Pancreas (tissue), 10 donors: ENCODE measurements at regions not wholly inside any gene's neighbourhood (a gene's known extent, or its start where the extent isn't known, plus 50 kb on each side); places are given as distances from the start of the nearest gene placed in this dataset.

Experiments used
- ATAC-seq, 4 donors: fragments of 200-7000 bp; cut with Tn5 transposase; one replicate each; pipeline versions ENCODE4 v1.8.0 to v1.9.1; 2020; ENCODE audit warnings: mild to moderate bottlenecking in 4 of 4, moderate library complexity in 4 of 4
- DNase-seq, 6 donors: peaks; one replicate each; pipeline ENCODE4 v3.0.0-alpha.2; 2020
- FAIRE-seq: peaks from 2 replicates; lab custom pipeline; 2012; peaks lifted over from hg19 to GRCh38; lab: Jason Lieb, UNC
- H3K27ac ChIP-seq, 4 donors: fragments of 200-600 bp; sonication (generic); 1 replicate in 3 of 4; 2 replicates in 1 of 4; pipeline versions ENCODE4 v1.5.0 to v1.8.0; 2020
- H3K27me3 ChIP-seq, 4 donors: fragments of 200-600 bp; one replicate each; pipeline ENCODE4 v1.8.0; 2021
- H3K36me3 ChIP-seq, 3 donors: fragments of 200-600 bp; sonication (generic) in 1 of 3; one replicate each; pipeline versions ENCODE4 v1.5.0 to v1.8.0; 2020 to 2021
- H3K4me1 ChIP-seq, 3 donors: fragments of 200-600 bp; one replicate each; pipeline ENCODE4 v1.8.0; 2021
- H3K4me3 ChIP-seq, 4 donors: fragments of 200-600 bp; sonication (generic) in 2 of 4; one replicate each; pipeline versions ENCODE4 v1.5.0 to v1.8.0; 2020 to 2021
- H3K9me3 ChIP-seq, 4 donors: fragments of 200-600 bp; one replicate each; pipeline ENCODE4 v1.8.0; 2021
- CTCF ChIP-seq, 4 donors: fragments of 200-600 bp; sonication (generic) in 3 of 4; IDR thresholded peaks; one replicate each; pipeline versions ENCODE4 v1.5.0 to v1.8.0; 2021; ENCODE audit warnings: antibody characterized with exemption in 4 of 4
- WGBS, 2 donors: extraction: QIAGEN DNeasy Blood & Tissue Kit; methylation state at CpG; one replicate each; pipeline ENCODE4 v1.1.7; 2013; 5-methylcytosine and 5-hydroxymethylcytosine counted together
- intact Hi-C, 3 donors: fragments of 100-400 bp; cut with DNase I; formaldehyde crosslinking; loops; one replicate each; pipeline versions ENCODE4 v1.11.1 to v1.14.2; 2022
- donor health status: healthy with polysubstance abuse.
- donor health status: DM: no; HTN: no; CAD: no; lungs with moderate emphysema.
- donor health status: DM: no; HTN: no; CAD: no.
- donor health status: control.
- donor health status: control.
- donor health status: Bipolar disorder and iron deficiency.
- donor health status: DM: yes; HTN: yes; CAD: no.
- donor health status: DM: no; HTN: no; CAD: no.
- donor health status: DM: no; HTN: no; CAD: no.
- donor health status: DM: yes; HTN: yes; CAD: no.

- H3K9me3 ChIP-seq: no peaks in the 10 kb centered on the region
- 71 to 78% methylated on average over 3 of the region's 3 CpGs for WGBS, 2 donors
- ATAC-seq: no peak
- intact Hi-C loops: loop anchor here in 1 of 3 donors (10.0 kb wide), 1 partner anchor 314 kb away; no protein-coding TSS in a partner anchor
- no peak for DNase-seq
- no peaks in the 10 kb centered on the region for H3K27me3 ChIP-seq
- TF ChIP-seq CTCF (IDR thresholded peaks at IDR 0.05): no peak
- FAIRE-seq: no peak
- H3K4me3 ChIP-seq: no peak overlapping the region
- no peaks in the 10 kb centered on the region for H3K4me1 ChIP-seq
- no peaks in the 10 kb centered on the region for H3K36me3 ChIP-seq
- no peak overlapping the region for H3K27ac ChIP-seq
Observed at GRCh38 chr6:51289041-51289440, 470.4 kb downstream of the TFAP2B start.

- FAIRE-seq (no peak), DNase-seq (no peak), ATAC-seq (no peak)
- Histone ChIP-seq H3K9me3 (no peaks in the 10 kb centered on the region), H3K4me1 (no peaks in the 10 kb centered on the region), H3K27ac (no peak overlapping the region), H3K4me3 (no peak overlapping the region), H3K27me3 (no peaks in the 10 kb centered on the region), H3K36me3 (no peaks in the 10 kb centered on the region)
- no peak for TF ChIP-seq CTCF (IDR thresholded peaks at IDR 0.05)
- intact Hi-C loops: no loop called here
- WGBS, 2 donors: 47 to 59% methylated on average over 1 of the region's 1 CpG
Observed at GRCh38 chr6:51292659-51293058, 474.0 kb downstream of the TFAP2B start.

GRCh38 chr6:51299621-51300380 lies 481.1 kb downstream of the TFAP2B start:
- WGBS, 2 donors: 63 to 81% methylated on average over 3 of the region's 3 CpGs
- ATAC-seq (no peak), FAIRE-seq (no peak), DNase-seq (no peak)
- H3K36me3 ChIP-seq: no peaks in the 10 kb centered on the region
- no peak for TF ChIP-seq CTCF (IDR thresholded peaks at IDR 0.05)
- no peaks in the 10 kb centered on the region for H3K27me3 ChIP-seq
- H3K9me3 ChIP-seq: no peaks in the 10 kb centered on the region
- intact Hi-C loops: no loop called here
- H3K4me3 ChIP-seq: no peak overlapping the region
- H3K27ac ChIP-seq: no peak overlapping the region
- no peaks in the 10 kb centered on the region for H3K4me1 ChIP-seq

- Histone ChIP-seq H3K36me3 (no peaks in the 10 kb centered on the region), H3K27ac (no peak overlapping the region), H3K4me1 (no peaks in the 10 kb centered on the region), H3K4me3 (no peak overlapping the region), H3K9me3 (no peaks in the 10 kb centered on the region), H3K27me3 (no peaks in the 10 kb centered on the region)
- no peak for ATAC-seq
- TF ChIP-seq CTCF (IDR thresholded peaks at IDR 0.05): no peak
- no peak for DNase-seq
- FAIRE-seq: no peak
- intact Hi-C loops: no loop called here
Observed at GRCh38 chr6:51300510-51300909, 481.8 kb downstream of the TFAP2B start.

- FAIRE-seq: no peak
- no peak for ATAC-seq
- no peaks in the 10 kb centered on the region for H3K9me3 ChIP-seq
- H3K27ac ChIP-seq: no peak overlapping the region
- H3K36me3 ChIP-seq: no peaks in the 10 kb centered on the region
- intact Hi-C loops: no loop called here
- no peak for DNase-seq
- H3K4me1 ChIP-seq: no peaks in the 10 kb centered on the region
- TF ChIP-seq CTCF (IDR thresholded peaks at IDR 0.05): no peak
- no peak overlapping the region for H3K4me3 ChIP-seq
- H3K27me3 ChIP-seq: no peaks in the 10 kb centered on the region
- WGBS, 2 donors: 25 to 28% methylated on average over 3 of the region's 3 CpGs
Observed at GRCh38 chr6:51301962-51302361, 483.3 kb downstream of the TFAP2B start.
